Activated gamma-delta T cell (primary cell): ENCODE measurements at regions not wholly inside any gene's neighbourhood (a gene's known extent, or its start where the extent isn't known, plus 50 kb on each side); places are given as distances from the start of the nearest gene placed in this dataset.
"Not testable (repeated sequence)": the region's sequence is repeated elsewhere in the genome, so short reads cannot be mapped to it uniquely, and the experiment has no call there.

Experiments used
- DNase-seq: peaks from one replicate; lab custom pipeline; 2025; lab: John Stamatoyannopoulos, UW

DNA sequence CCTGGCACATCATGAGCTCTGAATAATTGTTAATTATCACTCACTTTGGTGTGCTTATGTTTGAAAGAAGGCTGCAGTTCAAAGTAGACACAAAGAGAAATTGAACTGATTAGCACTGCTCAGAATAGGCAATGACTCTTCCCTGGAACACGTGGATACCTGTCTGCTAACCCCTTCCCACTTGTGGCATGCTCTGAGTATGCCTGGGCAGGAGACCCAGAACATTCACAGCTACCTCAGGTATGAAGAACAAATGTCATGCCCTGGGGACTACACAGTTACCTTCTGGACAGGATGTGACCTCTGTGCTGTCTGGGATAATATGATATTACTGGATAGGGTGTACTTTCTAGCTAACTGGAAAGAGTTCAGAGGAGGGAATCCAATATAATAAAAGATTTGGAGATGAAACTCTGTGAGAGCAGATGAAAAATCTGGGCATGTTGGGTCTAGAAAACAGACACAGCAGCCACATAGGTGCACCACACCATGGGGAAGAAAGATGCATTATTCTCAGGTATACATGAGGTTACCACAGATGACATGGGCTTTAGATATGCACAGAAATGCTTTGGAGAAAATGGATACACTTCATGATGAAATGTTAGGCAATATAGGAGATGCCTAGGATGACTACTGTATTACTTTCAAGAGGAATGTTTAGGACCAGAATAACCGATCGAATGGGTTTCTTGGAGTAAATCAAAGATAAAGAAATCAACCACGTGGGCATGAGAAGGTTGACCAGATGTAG, 324.2 kb upstream of the PREP start:
- DNase-seq = no peak

DNA sequence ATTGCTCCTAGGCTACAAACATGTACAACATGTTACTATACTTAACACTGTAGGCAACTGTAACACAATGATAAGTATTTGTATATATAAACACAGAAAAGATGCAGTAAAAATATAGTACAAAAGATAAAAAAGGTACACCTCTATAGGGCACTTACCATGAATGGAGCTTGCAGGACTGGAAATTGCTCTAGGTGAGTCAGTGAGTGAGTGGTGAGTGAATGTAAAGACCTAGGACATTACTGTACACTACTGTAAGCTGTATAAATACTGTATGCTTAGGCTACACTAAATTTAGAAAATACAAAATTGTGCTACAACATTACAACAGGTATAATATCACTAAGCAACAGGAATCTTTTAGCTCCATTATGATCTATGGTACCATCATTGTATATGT, 312.0 kb upstream of the PREP start:
- no peak for DNase-seq

DNA sequence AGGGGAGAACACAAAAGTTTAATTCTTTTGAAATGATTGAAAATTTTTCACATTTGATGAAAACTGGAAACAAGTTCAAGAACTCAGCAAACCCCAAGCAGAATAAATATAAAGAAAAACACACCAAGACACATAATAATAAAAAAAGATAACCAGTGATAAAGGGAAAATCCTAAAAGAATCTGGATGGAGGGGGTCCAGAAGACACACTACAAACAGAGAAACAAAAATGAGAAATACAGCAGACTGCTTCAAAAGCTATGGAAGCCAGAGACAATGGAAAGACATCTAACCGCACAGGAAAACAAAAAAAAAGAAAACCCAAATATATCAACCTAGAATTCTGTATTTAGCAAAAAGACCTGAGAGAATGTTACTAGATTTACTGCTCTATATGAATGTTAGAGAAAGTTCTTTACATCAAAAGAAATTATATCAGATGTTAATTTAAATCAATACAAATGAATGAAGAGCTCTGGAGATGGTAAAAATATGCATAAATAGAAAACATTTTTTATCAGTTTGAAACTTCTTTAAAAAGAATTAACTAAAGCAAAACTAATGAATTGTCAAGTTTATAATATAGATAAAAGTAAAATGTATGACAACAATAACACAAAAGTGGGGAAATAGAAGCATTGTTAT, 310.7 kb upstream of the PREP start:
- no peak for DNase-seq

DNA sequence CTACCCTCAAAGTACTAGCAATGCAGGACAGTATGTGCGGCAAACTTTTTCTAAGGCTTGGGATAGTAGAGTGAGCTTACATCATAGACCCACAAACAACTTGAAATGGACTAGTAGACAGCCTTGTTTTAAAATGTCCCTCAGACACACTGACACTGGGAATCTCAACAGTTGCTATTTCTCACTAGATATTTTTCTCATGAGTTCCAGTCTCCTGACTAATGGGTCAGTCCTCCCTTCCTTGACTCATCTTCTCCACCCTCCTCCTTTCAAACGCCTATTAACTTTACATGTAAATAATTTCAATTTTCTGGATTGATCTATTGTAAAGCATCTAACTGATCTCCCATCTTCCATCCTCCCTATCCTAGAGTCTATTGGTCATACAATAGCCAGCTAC, 308.3 kb upstream of the PREP start:
- DNase-seq = no peak

DNA sequence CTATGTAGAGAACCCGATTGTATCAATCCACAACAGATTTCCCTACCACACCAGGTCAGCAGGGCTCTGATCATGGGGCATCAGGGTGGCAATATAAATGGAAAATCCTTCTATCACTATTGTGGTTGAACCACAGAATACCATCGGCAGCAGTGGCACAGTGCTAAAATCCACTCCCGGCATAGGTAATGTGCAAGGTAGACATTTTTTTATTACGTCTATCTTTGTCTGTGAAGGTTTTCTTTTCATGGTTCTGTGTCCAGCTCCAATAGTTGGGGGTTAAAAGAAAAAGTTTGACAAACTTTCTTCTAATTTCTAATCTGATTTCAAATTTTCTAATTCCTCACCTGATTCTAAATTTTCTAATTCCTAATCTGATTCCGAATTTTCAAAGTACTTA, 302.7 kb upstream of the PREP start:
- no peak for DNase-seq

DNA sequence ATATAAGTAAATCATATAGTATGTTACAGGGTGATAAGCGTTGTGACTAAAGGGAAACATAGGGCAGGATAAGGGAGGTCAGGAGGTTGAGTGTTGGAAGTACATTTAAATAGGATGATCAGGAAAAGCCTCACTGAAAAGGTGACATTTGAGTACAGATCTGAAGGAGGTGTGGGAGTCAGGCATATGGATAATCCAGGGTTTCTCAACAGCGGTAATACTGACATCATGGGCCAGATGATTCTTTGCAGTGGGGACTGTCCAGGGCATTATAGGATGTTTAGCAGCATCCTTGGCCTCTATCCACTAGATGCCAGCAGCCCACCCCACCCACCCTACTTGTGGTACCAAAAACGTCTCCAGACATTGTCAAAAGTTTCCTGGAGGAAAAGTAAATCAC, 292.6 kb upstream of the PREP start:
- DNase-seq = no peak

DNA sequence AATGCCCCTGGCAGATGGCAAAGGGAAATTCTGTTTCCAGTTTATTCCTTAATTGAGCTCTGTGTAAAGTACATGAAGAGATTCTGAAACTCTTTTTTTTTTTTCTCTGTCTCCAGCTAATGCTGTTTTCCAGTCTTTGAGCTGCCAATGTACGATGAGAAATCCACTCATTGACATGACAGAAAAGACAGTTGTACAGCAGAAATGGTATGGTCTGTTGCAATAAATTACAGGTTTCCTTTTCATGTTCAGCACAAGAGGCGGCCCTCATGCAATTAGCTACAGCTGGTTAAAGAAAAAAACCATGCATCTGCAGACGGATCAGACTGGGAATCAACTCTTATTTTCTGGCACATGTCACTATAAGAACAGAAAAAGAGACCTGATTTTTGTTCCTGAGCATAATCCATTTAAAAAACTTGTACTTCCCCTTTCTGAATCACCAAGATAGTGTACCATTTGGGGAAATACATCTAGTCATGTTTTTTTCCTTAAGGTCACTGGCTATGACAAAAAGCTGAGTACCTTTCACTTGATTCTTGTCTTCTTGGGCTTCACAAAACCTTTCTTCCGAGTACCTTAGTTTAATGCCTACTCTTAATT, 289.8 kb upstream of the PREP start:
- DNase-seq = no peak

DNA sequence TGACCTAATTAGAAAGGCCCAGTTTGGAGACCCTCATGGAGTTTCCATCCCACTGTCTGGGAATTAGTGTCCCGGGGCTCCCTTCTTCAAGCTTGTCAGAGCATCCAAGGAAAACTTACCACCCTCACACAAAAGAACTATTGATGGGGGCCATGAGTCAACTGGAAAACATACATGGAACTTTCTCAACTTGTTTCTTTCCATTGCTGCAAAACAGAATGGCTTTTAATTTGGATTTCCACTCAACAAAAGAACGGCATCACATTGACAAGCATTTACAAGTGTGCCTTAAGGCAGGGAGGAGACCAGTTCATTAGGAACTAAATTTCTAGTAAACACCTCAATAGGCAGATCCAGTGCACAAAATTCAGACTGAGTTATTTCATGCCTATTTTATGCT, 289.1 kb upstream of the PREP start:
- DNase-seq = no peak

DNA sequence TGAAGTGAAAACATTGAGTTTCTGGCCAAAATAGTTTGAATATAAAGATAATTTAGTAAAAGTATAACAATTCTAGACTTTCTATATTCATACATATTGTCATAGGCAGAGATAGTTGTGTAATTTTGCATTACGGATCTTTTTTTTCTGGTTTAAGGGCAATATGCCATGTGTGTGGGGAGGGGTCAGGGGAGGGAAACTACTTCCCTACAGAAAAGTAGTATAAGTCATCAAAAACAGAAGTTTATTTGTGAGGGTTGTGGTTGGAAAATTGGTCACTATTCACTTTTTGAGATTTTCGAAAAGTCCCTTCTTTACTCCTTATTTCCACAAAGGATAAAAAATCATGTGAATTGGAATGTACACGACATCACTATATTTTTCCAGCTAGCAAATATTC, 288.2 kb upstream of the PREP start:
- no peak for DNase-seq

DNA sequence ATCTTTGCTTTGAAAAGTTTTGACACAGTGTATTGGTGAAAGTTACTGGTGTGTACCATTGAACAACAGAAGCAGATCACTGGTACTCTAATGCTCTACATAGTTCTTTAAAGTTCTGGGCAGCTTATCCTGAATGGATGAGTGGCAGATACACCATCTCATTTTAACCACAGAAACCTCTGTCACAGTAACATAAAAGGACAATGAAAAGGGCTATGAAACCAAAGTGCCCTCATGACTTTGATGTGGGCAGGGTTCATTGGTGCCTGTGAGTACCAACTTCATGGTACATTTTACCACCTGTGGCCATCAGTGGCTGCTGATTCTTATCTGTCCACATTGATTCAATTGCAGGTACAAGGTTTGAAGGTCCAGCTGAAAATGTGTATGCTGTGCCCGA, 285.7 kb upstream of the PREP start:
- DNase-seq = no peak

DNA sequence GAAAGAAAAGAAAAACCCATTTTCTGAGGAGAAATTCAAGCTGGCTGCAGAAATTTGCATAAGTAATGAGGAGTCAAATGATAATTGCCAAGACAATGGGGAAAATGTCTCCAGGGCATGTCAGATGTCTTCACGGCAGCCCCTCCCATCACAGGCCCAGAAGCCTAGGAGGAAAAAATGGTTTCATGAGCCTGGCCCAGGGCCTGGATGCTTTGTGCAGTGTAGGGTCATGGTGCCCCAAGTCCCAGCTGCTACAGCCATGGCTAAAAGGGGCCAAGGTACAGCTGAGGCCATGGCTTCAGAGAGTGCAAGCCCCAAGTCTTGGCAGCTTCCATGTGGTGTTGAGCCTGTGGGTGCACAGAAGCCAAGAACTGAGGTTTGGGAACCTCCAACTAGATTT, 283.9 kb upstream of the PREP start:
- DNase-seq = not testable (repeated sequence)

DNA sequence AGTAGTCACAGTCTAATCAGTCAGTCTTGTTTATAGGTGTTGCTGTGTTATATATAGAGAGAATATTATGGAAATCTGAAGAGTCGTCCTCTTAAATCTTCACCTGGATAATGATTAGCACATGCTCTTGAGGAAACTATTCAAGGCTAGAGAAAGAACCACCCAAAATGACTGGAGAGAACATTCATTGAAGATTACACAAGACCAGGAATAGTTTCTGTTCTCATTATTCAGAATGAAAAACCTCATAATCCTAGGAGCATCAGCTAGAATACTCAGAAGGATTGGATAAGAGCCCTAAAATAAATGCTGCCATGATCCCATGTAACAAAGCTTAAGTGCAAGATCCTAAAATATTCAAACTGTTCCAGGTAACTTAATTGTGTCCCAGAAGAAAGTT, 278.2 kb upstream of the PREP start:
- no peak for DNase-seq

DNA sequence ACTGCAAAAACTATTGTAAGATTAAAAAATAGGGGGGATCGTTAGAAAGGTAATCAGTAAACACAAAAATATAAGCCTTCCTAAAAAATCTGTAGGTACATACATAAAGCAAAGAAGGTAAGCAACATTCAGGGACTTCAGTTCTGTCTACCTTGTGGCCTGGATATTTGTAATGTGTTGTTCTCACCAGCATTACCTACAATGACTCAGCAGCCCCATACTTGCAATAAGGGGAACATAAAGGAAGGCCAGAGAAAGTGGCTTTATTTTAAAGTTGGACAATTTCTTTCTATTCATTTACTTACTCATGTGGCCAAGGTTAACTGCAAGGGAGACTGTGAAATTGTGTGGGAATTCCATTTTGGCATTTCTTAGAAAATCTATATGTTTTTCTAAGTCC, 277.2 kb upstream of the PREP start:
- no peak for DNase-seq

DNA sequence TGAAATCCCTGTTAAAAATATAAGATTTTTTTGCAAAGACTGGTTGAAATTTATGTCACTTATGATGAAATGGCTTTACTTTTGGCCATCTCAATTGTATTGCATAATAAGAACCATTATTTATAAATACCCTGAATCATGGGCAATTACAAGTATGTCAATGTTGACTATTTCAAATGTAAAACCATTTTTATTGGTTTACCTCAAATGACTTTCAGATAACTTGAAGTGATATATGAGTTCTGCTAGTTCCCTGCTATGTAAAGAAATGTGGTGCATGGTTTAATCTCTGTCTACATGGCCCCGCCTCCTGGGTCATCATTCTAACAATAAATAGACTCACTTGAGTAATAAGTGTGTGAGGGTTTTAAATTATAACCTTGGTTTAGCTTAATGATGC, 275.6 kb upstream of the PREP start:
- no peak for DNase-seq

DNA sequence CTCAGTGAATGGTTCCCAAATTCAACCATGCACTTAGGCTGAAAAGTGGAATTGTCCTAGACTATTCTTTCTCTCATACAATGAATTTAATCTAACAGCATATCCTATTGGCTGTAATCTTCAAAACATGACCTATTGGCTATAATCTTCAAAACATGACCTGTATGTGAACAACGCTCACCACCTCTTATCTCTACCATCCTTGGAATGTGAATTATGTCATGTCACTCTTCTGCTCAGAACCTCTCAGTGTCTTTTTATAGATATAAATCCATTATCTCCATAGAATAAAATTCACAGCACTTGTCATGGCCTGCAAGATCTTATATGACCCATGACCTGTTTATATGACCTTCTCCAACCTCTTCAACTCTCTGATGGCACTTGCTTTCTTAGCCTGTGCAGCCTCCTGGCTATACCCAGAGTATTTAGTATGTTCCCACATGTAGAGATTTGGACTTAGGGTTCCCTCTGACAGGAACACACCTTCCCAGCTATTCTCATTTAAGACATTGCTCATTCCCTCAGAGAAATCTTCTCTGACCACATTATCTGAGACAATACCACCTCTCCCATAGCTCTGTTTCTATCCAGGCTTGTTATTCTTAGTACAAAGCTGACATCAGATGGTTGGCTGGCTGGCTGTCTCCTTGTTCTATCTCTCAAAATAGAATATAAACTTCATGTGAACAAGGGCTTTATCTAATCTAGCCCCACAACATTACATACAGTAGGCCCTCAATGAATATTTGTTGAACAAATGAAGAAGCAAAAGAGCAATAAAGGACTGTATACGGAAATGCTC, 275.0 kb upstream of the PREP start:
- no peak for DNase-seq

DNA sequence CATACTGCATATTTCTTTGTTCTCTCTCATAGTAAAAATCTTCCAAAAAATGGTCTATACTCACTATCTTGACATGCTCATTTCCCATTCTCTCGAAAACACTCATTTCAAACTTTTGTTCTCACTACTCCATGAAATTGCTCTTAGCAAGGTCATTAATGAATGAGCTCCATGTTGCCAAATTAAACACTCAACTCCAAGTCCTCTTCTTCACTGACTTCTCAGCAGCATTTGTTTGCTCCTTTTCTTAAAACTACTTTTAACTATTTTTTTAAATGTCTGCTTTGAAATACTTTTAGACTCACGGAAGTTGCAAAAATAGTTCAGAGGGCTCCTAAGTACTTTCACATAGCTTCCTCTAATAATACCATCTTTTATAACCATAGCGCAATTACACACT, 274.0 kb upstream of the PREP start:
- no peak for DNase-seq

DNA sequence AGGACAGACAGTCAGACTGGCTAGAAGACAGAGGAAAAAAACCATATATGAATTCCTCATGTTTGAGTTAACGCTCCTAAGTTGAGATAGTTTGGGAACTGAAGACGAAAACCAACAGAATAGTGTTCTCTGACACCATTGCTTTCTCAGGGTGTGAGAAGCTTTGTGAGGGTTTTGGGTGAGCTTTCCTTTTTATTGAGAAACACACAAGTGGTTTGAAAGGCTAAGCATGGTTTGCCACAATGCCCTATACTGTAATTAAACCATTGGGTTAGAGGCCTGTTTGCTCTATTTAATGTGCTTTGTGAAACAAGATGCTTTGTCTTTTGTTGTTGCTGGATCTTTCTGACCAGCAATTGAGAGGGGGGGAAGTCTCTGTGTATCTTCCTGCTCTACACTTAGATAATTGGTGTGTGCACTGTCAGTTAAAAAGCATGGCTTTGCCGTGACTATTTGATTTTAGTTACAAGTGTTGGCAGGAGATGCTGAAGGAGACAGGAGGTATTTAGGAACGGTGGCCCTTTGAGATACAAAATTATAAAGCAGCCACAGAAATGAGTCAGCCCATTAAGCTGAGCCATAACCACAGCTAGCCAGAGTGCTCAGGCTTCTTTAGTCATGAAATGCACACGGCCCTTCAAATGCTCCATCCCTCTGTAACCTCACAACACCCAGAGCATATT, 273.0 kb upstream of the PREP start:
- no peak for DNase-seq

DNA sequence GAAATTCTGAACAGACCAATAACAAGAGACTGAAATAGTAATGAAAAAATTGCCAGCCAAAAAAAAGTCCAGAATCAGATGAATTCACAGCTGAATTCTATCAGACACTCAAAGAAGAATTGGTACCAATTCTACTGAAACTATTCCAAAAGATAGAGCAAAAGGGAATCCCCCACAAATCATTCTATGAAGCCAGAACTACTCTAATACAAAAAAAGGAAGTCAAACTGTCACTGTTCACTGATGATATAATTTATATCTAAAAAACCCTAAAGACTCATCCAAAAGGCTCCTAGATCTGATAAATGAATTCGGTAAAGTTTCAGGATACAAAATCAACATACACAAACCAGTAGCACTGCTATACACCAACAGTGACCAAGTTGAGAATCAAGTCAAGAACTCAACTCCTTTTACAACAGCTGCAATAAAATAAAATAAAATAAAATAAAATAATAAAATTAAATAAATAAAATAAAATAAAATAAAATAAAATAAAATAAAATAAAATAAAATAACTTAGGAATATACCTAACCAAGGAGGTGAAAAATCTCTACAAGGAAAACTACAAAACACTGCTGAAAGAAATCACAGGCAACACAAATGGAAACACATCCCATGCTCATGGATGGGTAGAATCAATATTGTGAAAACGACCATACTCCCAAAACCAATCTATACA, 270.1 kb upstream of the PREP start:
- not testable (repeated sequence) for DNase-seq

DNA sequence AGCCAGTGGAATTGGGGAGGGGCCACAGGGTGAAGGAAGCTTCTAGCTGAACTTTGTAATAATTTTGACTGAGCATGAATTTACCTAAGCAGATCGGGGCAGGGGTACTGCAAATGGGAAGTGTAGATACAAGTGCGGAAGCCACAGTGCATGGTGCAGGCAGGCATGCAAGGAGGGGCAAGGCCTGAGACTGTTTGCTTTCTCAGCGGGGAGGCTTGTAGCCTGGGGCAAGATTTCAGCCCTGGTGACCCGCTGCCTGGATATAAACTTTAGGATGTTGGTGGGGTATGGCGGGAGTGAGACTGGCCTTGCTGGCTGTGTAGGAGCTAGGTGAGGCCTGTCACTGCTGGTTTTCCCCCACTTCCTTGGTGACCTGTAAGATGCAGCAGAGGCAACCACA, 266.4 kb upstream of the PREP start:
- no peak for DNase-seq

DNA sequence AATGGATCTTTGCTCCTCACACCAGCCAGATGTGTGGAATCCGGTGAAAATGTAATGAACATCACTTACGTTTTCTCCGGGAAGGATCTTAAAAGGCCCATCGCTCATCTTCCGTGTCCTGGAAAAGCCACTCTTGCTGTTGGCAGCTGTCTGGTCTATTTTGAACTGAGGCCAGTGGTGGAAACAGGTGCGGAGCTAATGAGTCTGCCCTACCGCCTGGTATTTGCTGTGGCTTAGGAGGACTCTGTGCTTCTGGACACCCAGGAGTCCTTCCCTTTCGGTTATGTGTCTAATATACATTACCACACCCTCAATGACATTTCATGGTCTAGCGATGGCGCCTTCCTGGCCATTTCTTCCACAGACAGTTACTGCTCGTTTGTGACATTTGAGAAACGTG, 264.2 kb upstream of the PREP start:
- no peak for DNase-seq

DNA sequence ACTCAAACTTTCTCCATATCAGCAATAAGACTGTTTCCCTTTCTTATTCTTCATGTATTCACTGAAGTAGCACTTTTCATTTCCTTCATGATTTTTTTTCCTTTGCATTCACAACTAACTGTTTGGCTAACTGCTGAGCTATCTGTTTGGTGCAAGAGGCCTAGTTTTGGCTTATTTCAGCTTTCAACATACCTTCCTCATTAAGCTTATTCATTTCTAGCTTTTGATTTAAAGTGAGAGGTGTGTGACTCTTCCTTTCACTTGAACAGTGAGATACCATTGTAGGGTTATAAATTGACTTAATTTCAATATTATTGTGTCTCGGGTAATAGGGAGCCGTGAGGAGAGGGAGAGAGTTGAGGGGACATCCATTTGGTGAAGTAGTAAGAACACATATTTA, 262.0 kb upstream of the PREP start:
- no peak for DNase-seq

DNA sequence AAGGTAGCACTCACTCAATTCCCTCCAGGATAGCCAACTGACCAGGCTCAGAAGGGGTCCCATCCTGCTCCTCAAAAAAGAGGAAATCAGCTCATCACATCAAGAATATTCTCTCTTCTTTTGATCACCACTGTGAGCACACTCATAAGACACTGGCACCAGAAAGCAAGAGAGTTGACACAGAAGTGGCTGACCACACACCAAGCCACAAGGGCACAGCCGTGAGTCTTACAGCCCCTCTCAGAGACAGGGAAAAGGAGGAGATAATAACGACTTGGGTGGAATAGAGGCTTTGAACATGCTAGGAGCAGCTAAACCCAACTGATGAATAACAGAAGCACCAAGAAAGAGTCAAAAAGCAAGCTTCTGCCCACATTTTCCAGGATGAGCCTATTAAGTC, 249.1 kb upstream of the PREP start:
- no peak for DNase-seq
